Common myeloid progenitor, CD34-positive (primary cell): ENCODE measurements at regions not wholly inside any gene's neighbourhood (a gene's known extent, or its start where the extent isn't known, plus 50 kb on each side); places are given as distances from the start of the nearest gene placed in this dataset.

ENCODE experiments used
- CTCF ChIA-PET: fragments of 350-600 bp; sonication (Branson Sonifier 250); formaldehyde crosslinking; loops from one replicate; lab custom pipeline; 2021; ENCODE audit warnings: antibody characterized with exemption; lab: Charles Lee
- POLR2A ChIA-PET: fragments of 350-600 bp; sonication (Branson Sonifier 250); formaldehyde crosslinking; loops from one replicate; lab custom pipeline; 2021; ENCODE audit warnings: antibody characterized with exemption; lab: Charles Lee
- DNase-seq, 3 donors: peaks; one replicate each; pipeline versions ENCODE4 v3.0.0 to v3.0.0-alpha.2; 2013
- H3K27ac ChIP-seq, 2 experiments: 1 replicate in 1 of 2; 2 replicates in 1 of 2; pipeline ENCODE4 v1.7.0; 2013; ENCODE audit warnings: inconsistent platforms in 2 of 2, low read length in 2 of 2, mild to moderate bottlenecking in 2 of 2, low read depth in 1 of 2, moderate library complexity in 1 of 2; ENCODE audit not compliant: severe bottlenecking in 2 of 2, insufficient read depth in 1 of 2, poor library complexity in 1 of 2
- H3K27me3 ChIP-seq, 5 experiments: replicated peaks in 2 of 5; 1 replicate in 3 of 5; 2 replicates in 2 of 5; pipeline versions ENCODE4 v1.6.1 to v1.7.0; 2013; ENCODE audit warnings: low read length in 4 of 5, mild to moderate bottlenecking in 2 of 5, moderate library complexity in 2 of 5, inconsistent platforms in 1 of 5; ENCODE audit not compliant: insufficient read depth in 5 of 5, control insufficient read depth in 4 of 5
- H3K36me3 ChIP-seq, 4 experiments: 1 replicate in 2 of 4; 2 replicates in 2 of 4; pipeline versions ENCODE4 v1.6.1 to v1.7.0; 2013; ENCODE audit warnings: low read length in 3 of 4, control low read depth in 1 of 4, mild to moderate bottlenecking in 1 of 4; ENCODE audit not compliant: control insufficient read depth in 4 of 4, insufficient read depth in 4 of 4
- H3K4me1 ChIP-seq, 4 experiments: 1 replicate in 3 of 4; 2 replicates in 1 of 4; pipeline versions ENCODE4 v1.6.1 to v1.7.1; 2013; ENCODE audit warnings: low read length in 3 of 4, mild to moderate bottlenecking in 3 of 4, control low read depth in 1 of 4, inconsistent platforms in 1 of 4, moderate library complexity in 1 of 4; ENCODE audit not compliant: control insufficient read depth in 4 of 4, insufficient read depth in 4 of 4; ENCODE audit errors: control extremely low read depth in 1 of 4
- H3K4me3 ChIP-seq, 7 experiments: 1 replicate in 4 of 7; 2 replicates in 3 of 7; pipeline versions ENCODE4 v1.5.1 to v1.7.0; 2013; ENCODE audit warnings: mild to moderate bottlenecking in 7 of 7, low read length in 6 of 7, moderate library complexity in 6 of 7, inconsistent platforms in 2 of 7, low read depth in 2 of 7, control low read depth in 1 of 7; ENCODE audit not compliant: insufficient read depth in 4 of 7, control insufficient read depth in 1 of 7; ENCODE audit errors: extremely low read depth in 1 of 7
- H3K9me3 ChIP-seq, 5 experiments: 1 replicate in 4 of 5; 2 replicates in 1 of 5; pipeline versions ENCODE4 v1.6.1 to v1.7.1; 2013; ENCODE audit warnings: low read length in 4 of 5, mild to moderate bottlenecking in 2 of 5, inconsistent platforms in 1 of 5, low read depth in 1 of 5, moderate library complexity in 1 of 5; ENCODE audit not compliant: control insufficient read depth in 4 of 5, insufficient read depth in 2 of 5; ENCODE audit errors: control extremely low read depth in 1 of 5
- WGBS: methylation state at CpG from one replicate; pipeline ENCODE4 v1.1.5; 2013; ENCODE audit not compliant: insufficient coverage; 5-methylcytosine and 5-hydroxymethylcytosine counted together

DNA sequence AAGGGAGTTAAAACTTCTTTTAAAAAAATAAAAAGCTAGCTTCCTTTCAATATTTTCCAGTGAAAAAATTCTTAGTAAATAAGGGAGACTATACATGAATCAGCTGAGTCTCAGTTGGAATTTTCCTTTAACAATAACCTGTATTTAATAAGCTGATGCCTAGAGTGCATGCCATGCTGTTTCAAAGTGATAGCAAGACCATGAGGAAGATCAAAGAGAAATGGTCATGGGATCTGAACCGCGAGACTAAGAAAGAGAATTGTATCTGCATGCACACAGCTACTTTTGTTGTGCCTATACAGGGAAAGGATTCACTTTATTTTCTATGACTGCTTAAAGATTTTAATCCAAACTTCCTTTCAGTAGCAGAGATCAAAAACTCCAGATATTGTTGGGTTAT, 2217.0 kb downstream of the MAT2B start:
- DNase-seq: no peak
- POLR2A ChIA-PET: no interaction called here
- CTCF ChIA-PET: no interaction called here
- no peaks in the 10 kb centered on the region for H3K36me3 ChIP-seq
- no peak overlapping the region for H3K4me3 ChIP-seq
- H3K27me3 ChIP-seq: no peaks in the 10 kb centered on the region
- H3K4me1 ChIP-seq: no peaks in the 10 kb centered on the region
- H3K9me3 ChIP-seq: no peaks in the 10 kb centered on the region
- H3K27ac ChIP-seq: no peak overlapping the region
- WGBS: 100% methylated on average over 2 of the region's 2 CpGs

DNA sequence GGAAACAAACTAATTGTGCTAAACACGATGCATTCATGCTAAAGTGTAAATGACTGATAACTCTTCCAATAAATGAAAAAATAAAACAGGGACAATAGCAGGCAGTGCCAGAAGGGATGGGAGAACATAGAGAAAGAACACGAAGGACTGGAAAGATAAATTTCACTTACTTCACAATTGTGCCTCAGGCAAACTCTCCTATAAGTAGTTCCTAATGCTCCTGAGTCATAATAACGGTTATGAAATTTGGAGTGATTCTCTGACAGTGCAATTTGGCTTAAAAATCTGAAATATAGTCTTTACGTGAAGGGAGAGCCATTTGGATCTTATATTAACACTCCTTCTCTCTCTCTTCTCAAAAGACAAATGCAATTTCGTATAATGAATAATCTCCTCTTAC, 2218.5 kb downstream of the MAT2B start:
- H3K9me3 ChIP-seq: no peaks in the 10 kb centered on the region
- CTCF ChIA-PET: no interaction called here
- WGBS: 100% methylated on average over 1 of the region's 5 CpGs
- no peaks in the 10 kb centered on the region for H3K27me3 ChIP-seq
- H3K36me3 ChIP-seq: no peaks in the 10 kb centered on the region
- no peak overlapping the region for H3K27ac ChIP-seq
- POLR2A ChIA-PET: no interaction called here
- H3K4me3 ChIP-seq: no peak overlapping the region
- no peaks in the 10 kb centered on the region for H3K4me1 ChIP-seq
- no peak for DNase-seq

DNA sequence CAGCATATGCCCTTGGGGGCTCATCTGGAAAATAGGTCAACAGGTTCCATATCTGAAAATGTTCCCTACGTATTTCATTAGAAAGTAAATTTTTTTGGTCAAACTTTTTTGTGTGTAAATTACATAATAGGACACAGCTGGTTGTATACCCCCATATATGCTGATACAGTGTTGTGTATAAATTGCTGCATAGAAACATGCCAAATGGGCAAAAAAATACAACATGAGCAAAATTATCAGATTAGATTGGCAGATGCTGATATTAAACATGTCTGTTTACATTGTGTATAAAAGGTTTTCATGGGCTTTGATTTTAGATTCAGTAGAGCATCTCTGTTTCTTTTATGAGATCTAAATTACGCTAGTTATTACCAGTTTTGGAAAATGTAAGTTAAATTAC, 2223.0 kb downstream of the MAT2B start:
- CTCF ChIA-PET: no interaction called here
- H3K4me1 ChIP-seq: no peaks in the 10 kb centered on the region
- POLR2A ChIA-PET: no interaction called here

DNA sequence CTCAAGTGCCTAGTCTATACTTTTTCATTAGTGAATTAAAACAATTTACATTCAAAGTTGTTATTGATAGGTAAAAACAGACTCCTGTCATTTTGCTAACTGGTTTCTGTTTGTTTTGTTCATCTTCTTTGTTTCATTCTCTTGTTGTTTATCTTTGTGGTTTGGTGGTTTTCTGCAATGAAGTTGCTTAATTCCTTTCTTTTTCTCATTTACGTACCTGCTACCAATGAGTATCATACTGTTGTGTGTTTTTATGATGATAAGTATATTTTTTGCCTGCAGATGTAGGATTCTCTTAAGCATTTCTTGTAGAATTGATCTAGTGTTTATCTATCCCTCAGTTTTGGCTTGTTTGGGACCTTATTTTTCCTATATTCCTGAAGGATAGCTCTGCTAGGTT, 2230.0 kb downstream of the MAT2B start:
- Histone ChIP-seq H3K36me3 (no peaks in the 10 kb centered on the region), H3K4me1 (no peaks in the 10 kb centered on the region), H3K9me3 (peaks cover 0 to 4% (median 3%) of the 10 kb centered on the region in 5 experiments), H3K4me3 (no peak overlapping the region), H3K27ac (no peak overlapping the region), H3K27me3 (no peaks in the 10 kb centered on the region)
- WGBS: no CpG with 5 or more reads among the region's 1 CpG
- CTCF ChIA-PET: no interaction called here
- POLR2A ChIA-PET: no interaction called here
- no peak for DNase-seq

More for the DNA sequence above, 2223.0 kb downstream of the MAT2B start:
- Histone ChIP-seq H3K9me3 (no peaks in the 10 kb centered on the region), H3K36me3 (no peaks in the 10 kb centered on the region), H3K27me3 (no peaks in the 10 kb centered on the region), H3K4me3 (no peak overlapping the region), H3K27ac (no peak overlapping the region)
- DNase-seq: no peak
- no CpG with 5 or more reads among the region's 2 CpGs for WGBS

DNA sequence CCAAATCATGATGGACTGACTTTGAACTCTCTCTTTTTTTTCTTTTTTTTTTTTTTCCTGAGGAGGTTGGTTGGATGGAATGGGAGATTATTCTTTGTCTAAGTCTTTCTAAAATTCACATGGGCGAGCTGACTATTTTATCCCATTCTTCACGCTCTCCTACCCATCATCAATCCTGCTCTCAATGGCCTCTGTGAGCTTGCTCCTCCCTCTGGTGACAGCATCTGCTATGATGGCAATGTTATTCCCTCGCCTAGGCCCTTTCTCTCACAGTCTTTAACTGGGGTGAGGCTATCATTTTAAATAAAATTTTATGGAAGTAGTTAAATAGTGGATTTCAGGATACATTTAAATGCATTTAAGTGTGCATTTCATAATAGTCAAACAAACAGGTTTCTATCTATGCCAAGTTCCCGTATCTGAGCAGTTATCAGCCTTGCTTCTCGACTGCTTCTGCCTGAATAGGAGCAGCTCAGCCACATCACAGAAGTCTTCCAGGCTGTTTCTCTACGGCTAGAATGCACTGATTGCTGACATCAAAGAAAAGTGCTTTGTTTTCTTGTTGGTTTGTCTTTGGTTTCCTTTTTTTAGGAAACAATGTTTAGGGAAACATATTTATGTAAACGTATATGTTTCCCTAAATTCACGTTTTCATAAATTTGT, 2233.8 kb downstream of the MAT2B start:
- ChIA-PET CTCF (no interaction called here), POLR2A (interaction anchor here (0.6 to 0.7 kb wide), 2 partner anchors 145 to 975 kb away, joined by 3 to 5 read pairs; no protein-coding TSS in a partner anchor)
- no peak overlapping the region for H3K27ac ChIP-seq
- no peaks in the 10 kb centered on the region for H3K4me1 ChIP-seq
- H3K27me3 ChIP-seq: no peaks in the 10 kb centered on the region
- no peaks in the 10 kb centered on the region for H3K36me3 ChIP-seq
- peaks cover 0 to 4% (median 3%) of the 10 kb centered on the region in 5 experiments for H3K9me3 ChIP-seq
- H3K4me3 ChIP-seq: no peak overlapping the region
- WGBS: 96% methylated on average over 4 of the region's 8 CpGs
- DNase-seq: no peak

DNA sequence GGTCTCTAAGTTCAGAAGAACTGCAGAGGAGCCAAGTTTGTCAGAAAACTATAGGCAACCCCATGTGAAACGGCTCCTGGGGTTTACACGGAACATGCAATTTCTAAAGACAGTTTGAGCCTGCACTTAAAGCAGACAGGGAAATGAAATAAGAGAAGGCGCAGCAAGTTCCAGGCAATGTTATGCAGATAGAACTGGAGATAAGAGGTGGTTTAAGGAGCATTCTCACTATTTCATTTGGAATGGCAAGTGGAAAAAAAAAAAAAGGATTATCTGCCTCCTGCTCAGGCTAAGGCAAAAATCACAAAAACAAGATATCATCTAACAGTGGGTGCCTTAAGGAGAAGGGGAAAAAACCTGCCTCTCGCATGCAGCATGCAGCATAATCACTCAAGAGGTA, 2252.4 kb downstream of the MAT2B start:
- Histone ChIP-seq H3K27ac (no peak overlapping the region), H3K4me1 (no peaks in the 10 kb centered on the region), H3K36me3 (no peaks in the 10 kb centered on the region), H3K9me3 (peaks cover 0 to 4% (median 0%) of the 10 kb centered on the region in 5 experiments), H3K4me3 (no peak overlapping the region), H3K27me3 (no peaks in the 10 kb centered on the region)
- POLR2A ChIA-PET: no interaction called here
- CTCF ChIA-PET: no interaction called here
- WGBS: 90% methylated on average over 2 of the region's 4 CpGs
- no peak for DNase-seq

DNA sequence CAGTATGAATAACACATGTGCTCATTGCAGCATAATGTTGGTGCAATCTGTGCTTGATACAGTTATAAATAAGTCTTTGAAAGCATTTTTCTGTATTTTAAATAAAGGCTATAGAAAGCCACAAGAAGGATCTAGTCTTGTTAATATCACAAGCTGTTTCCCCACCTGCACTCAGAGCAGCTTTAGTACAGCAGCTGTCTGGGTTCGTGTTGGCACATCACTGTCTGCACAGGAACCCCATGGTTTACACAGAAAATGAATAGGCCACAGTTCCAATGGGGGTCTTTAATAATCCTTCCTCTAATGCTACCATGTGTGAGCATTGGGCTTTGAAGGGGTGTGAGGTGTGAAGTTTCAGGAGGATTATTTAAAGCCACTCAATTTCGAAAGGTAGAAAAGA, 2269.7 kb downstream of the MAT2B start:
- ChIA-PET CTCF (interaction anchor here (1.2 kb wide), 1 partner anchor 18 kb away, joined by 3 read pairs; no protein-coding TSS in a partner anchor), POLR2A (no interaction called here)
- 100% methylated on average over 2 of the region's 2 CpGs for WGBS

More for the DNA sequence above, 2269.7 kb downstream of the MAT2B start:
- H3K27ac ChIP-seq: no peak overlapping the region
- H3K4me1 ChIP-seq: peaks cover 0 to 12% (median 0%) of the 10 kb centered on the region in 4 experiments
- H3K4me3 ChIP-seq: no peak overlapping the region
- no peaks in the 10 kb centered on the region for H3K9me3 ChIP-seq
- H3K27me3 ChIP-seq: no peaks in the 10 kb centered on the region
- no peak for DNase-seq
- no peaks in the 10 kb centered on the region for H3K36me3 ChIP-seq
